ENCODE measurements at regions not wholly inside any gene's neighbourhood (a gene's known extent, or its start where the extent isn't known, plus 50 kb on each side); places are given as distances from the start of the nearest gene placed in this dataset.

DNA sequence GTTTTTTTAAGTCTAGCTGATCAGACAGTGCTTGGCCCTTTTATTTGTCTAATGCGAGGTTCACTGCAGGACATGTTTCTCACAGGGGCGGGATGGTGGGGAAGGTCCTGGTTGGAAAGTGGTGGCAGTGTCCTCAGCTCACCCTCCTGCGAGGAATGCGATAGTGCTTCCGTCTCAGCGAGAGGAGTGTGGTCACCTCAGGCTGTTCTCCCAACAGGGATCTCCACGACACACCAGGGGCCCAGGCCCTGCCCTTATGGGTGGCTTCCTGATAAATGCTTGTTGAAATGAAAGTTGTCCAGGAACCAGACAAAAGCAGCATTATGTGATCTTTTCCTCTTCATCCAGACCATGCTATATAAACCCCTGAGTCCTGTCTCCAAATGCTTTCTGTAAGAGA is 70.1 kb downstream of the BOLA3 start:
- 54% methylated on average over 2 of the region's 7 CpGs for WGBS (ENCODE audit: insufficient coverage)
- Histone ChIP-seq H3K36me3 (ENCODE audit: control insufficient read depth, insufficient read depth, low read length) (peaks cover 23% of the 10 kb centered on the region), H3K27me3 (ENCODE audit: control insufficient read depth, insufficient read depth, low read length) (no peaks in the 10 kb centered on the region), H3K4me1 (ENCODE audit: control insufficient read depth, insufficient read depth, low read length) (peaks cover 3% of the 10 kb centered on the region), H3K4me3 (ENCODE audit: low read depth, low read length) (no peak overlapping the region), H3K9me3 (ENCODE audit: control insufficient read depth, insufficient read depth, low read length) (no peaks in the 10 kb centered on the region), H3K27ac (ENCODE audit: low read depth, low read length) (no peak overlapping the region)
- no peak for DNase-seq (ENCODE audit: low read depth in 4 of 6, low spot score in 6 of 6)

DNA sequence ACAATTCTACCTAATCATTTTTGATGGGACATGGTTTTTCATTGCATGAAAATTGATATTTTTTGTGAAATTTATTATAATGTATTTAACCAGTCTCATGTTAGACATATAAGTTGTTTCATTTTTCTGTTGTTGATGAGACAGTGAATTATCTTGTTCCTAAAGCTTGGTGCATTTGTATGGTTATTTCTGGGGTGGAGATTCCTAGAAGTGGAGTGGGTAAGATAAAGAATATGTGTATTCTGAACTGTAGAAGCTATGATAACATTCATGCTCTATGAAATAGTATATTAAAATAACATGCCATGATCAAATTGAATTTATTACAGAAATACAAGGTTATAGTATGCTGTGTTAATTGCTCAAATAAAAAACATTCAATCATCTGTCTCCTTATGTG is 69.2 kb downstream of the BOLA3 start:
- no peak overlapping the region for H3K4me3 ChIP-seq (ENCODE audit: low read depth, low read length)
- H3K4me1 ChIP-seq (ENCODE audit: control insufficient read depth, insufficient read depth, low read length): peaks cover 3% of the 10 kb centered on the region
- H3K36me3 ChIP-seq (ENCODE audit: control insufficient read depth, insufficient read depth, low read length): peaks cover 31% of the 10 kb centered on the region
- H3K9me3 ChIP-seq (ENCODE audit: control insufficient read depth, insufficient read depth, low read length): no peaks in the 10 kb centered on the region
- no peak overlapping the region for H3K27ac ChIP-seq (ENCODE audit: low read depth, low read length)
- H3K27me3 ChIP-seq (ENCODE audit: control insufficient read depth, insufficient read depth, low read length): no peaks in the 10 kb centered on the region
- no peak for DNase-seq (ENCODE audit: low read depth in 4 of 6, low spot score in 6 of 6)

DNA sequence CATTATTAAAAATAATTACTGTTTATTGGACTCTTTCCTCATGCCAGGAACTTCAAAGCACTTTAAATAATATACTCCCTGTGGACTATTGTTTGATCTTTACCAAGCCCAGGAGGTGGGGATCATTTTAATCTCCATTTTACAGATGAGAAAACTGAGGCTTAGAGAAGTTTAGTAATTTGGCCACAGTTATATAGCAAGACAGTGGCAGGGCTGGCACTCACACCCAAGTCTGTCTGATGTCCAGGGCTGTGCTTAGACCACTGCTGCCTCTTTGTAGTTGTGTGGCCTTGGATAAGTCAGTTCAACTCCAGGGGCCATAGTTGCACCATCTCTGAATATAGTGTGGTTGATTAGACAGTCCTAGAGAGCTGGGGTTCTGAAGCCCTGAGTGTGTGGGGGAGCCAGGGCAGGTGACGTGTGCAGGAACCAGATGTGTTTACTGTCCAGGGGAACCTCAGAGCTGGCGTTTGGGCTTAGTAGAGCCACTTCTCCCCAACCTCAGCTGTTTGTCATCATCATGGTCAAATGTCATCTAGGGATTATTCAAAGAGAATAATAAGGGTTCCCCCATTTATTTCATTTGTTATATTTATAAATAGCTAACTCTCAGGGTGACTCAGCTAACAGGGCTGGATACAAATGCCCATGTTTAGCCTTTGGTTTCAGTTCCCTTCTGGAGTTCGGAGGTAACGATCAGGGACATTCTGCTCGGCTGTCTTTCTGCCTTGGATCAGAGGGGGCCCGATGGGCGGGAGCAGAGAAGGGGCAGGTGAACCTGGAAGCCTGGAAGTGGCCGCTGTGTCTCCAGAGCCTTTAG is 68.0 kb downstream of the BOLA3 start:
- no peak overlapping the region for H3K4me3 ChIP-seq (ENCODE audit: low read depth, low read length)

GRCh38 chr2:74080346-74080745 is 67.4 kb downstream of the BOLA3 start:
- no peak overlapping the region for H3K27ac ChIP-seq (ENCODE audit: low read depth, low read length)
- 72% methylated on average over 8 of the region's 10 CpGs for WGBS (ENCODE audit: insufficient coverage)
- DNase-seq (ENCODE audit: low read depth in 4 of 6, low spot score in 6 of 6): no peak

More for the DNA sequence above, 68.0 kb downstream of the BOLA3 start:
- peaks cover 35% of the 10 kb centered on the region for H3K36me3 ChIP-seq (ENCODE audit: control insufficient read depth, insufficient read depth, low read length)
- no peak for DNase-seq (ENCODE audit: low read depth in 4 of 6, low spot score in 6 of 6)
- H3K27me3 ChIP-seq (ENCODE audit: control insufficient read depth, insufficient read depth, low read length): no peaks in the 10 kb centered on the region
- peaks cover 3% of the 10 kb centered on the region for H3K4me1 ChIP-seq (ENCODE audit: control insufficient read depth, insufficient read depth, low read length)
- 93% methylated on average over 6 of the region's 8 CpGs for WGBS (ENCODE audit: insufficient coverage)
- H3K27ac ChIP-seq (ENCODE audit: low read depth, low read length): no peak overlapping the region
- no peaks in the 10 kb centered on the region for H3K9me3 ChIP-seq (ENCODE audit: control insufficient read depth, insufficient read depth, low read length)

DNA sequence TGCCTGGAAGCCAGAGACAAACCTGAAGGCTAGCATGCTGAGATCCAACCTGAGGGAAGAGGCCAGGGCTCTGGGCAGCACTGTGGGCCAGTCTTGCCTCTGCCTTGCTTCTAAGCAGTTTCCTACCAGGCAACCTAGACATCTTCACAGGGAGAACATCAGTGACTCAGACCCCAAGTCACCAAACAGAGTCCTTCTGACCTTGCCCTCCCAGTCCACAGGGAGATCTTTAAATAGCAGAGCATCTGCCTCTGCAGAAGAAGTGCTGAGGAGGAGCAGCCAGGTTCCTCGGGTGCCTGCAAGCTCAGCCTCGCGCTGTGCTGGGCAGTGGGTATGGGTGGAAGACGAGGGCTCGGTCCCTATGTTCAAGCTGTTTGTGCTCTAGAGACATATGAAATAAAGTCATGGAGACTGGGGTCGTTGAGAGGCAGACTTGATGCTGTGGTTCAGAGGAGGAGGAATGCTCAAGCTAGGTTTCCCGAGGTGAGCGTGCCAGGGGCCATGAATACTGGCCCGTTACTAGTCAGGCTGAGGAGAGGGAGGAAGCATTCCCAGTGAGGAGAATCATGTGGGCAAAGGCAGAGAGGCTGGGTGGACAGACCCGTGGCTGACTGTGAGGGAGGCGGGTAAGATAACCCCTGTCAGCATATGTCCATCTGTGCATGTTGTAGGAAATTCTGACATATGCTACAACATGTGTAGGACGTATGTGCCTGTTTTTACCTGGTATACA is 66.5 kb downstream of the BOLA3 start:
- Histone ChIP-seq H3K27ac (ENCODE audit: low read depth, low read length) (no peak overlapping the region), H3K36me3 (ENCODE audit: control insufficient read depth, insufficient read depth, low read length) (peaks cover 46% of the 10 kb centered on the region)
- WGBS (ENCODE audit: insufficient coverage): 95% methylated on average over 11 of the region's 12 CpGs

More at GRCh38 chr2:74080346-74080745, 67.4 kb downstream of the BOLA3 start:
- no peaks in the 10 kb centered on the region for H3K27me3 ChIP-seq (ENCODE audit: control insufficient read depth, insufficient read depth, low read length)
- H3K4me1 ChIP-seq (ENCODE audit: control insufficient read depth, insufficient read depth, low read length): peaks cover 3% of the 10 kb centered on the region
- no peak overlapping the region for H3K4me3 ChIP-seq (ENCODE audit: low read depth, low read length)
- no peaks in the 10 kb centered on the region for H3K9me3 ChIP-seq (ENCODE audit: control insufficient read depth, insufficient read depth, low read length)
- H3K36me3 ChIP-seq (ENCODE audit: control insufficient read depth, insufficient read depth, low read length): peaks cover 38% of the 10 kb centered on the region

DNA sequence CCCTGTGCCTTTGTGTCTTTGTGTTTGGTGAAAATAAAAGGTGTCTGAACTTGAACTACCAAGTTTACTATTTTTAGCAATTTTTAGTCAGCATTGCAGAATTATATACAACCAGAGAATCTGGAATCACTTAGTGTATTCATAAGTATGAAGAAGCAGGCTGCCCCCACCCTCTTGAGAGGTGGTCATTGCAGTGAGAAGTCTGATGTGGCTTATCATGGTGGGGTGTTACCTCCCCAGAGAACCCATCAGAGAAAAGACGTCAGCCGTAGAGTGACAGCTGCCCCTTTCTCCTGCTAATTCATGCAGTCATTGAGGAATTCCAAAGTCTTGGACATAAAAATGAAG is 66.0 kb downstream of the BOLA3 start:
- Histone ChIP-seq H3K27me3 (ENCODE audit: control insufficient read depth, insufficient read depth, low read length) (no peaks in the 10 kb centered on the region), H3K4me3 (ENCODE audit: low read depth, low read length) (no peak overlapping the region), H3K27ac (ENCODE audit: low read depth, low read length) (no peak overlapping the region), H3K36me3 (ENCODE audit: control insufficient read depth, insufficient read depth, low read length) (peaks cover 46% of the 10 kb centered on the region), H3K4me1 (ENCODE audit: control insufficient read depth, insufficient read depth, low read length) (peaks cover 3% of the 10 kb centered on the region), H3K9me3 (ENCODE audit: control insufficient read depth, insufficient read depth, low read length) (no peaks in the 10 kb centered on the region)
- WGBS (ENCODE audit: insufficient coverage): no CpG with 5 or more reads among the region's 2 CpGs
- DNase-seq (ENCODE audit: low read depth in 4 of 6, low spot score in 6 of 6): no peak

More for the DNA sequence above, 66.5 kb downstream of the BOLA3 start:
- H3K4me3 ChIP-seq (ENCODE audit: low read depth, low read length): no peak overlapping the region
- no peak for DNase-seq (ENCODE audit: low read depth in 4 of 6, low spot score in 6 of 6)
- no peaks in the 10 kb centered on the region for H3K9me3 ChIP-seq (ENCODE audit: control insufficient read depth, insufficient read depth, low read length)
- no peaks in the 10 kb centered on the region for H3K27me3 ChIP-seq (ENCODE audit: control insufficient read depth, insufficient read depth, low read length)
- peaks cover 3% of the 10 kb centered on the region for H3K4me1 ChIP-seq (ENCODE audit: control insufficient read depth, insufficient read depth, low read length)

GRCh38 chr2:74083750-74084149 is 64.0 kb downstream of the BOLA3 start:
- no peak overlapping the region for H3K4me3 ChIP-seq (ENCODE audit: low read depth, low read length)
- H3K36me3 ChIP-seq (ENCODE audit: control insufficient read depth, insufficient read depth, low read length): peaks cover 59% of the 10 kb centered on the region
- no peaks in the 10 kb centered on the region for H3K4me1 ChIP-seq (ENCODE audit: control insufficient read depth, insufficient read depth, low read length)
- no peaks in the 10 kb centered on the region for H3K9me3 ChIP-seq (ENCODE audit: control insufficient read depth, insufficient read depth, low read length)
- WGBS (ENCODE audit: insufficient coverage): 94% methylated on average over 5 of the region's 11 CpGs
- DNase-seq (ENCODE audit: low read depth in 4 of 6, low spot score in 6 of 6): no peak
- H3K27me3 ChIP-seq (ENCODE audit: control insufficient read depth, insufficient read depth, low read length): no peaks in the 10 kb centered on the region
- no peak overlapping the region for H3K27ac ChIP-seq (ENCODE audit: low read depth, low read length)
